ENCODE measurements at regions not wholly inside any gene's neighbourhood (a gene's known extent, or its start where the extent isn't known, plus 50 kb on each side); places are given as distances from the start of the nearest gene placed in this dataset.
"Not testable (repeated sequence)": the region's sequence is repeated elsewhere in the genome, so short reads cannot be mapped to it uniquely, and the experiment has no call there.

DNA sequence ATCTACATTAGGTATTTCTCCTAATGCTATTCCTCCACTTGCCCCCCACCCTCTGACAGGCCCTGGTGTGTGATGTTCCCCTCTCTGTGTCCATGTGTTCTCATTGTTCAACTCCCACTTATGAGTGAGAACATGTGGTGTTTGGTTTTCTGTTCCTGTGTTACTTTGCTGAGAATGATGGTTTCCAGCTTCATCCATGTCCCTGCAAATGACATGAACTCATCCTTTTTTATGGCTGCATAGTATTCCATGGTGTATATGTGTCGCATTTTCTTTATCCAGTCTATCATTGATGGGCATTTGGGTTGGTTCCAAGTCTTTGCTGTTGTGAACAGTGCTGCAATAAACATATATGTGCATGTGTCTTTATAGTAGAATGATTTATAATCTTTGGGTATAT lies 50.6 kb upstream of the GRHL3 start:
- DNase-seq = not testable (repeated sequence)

DNA sequence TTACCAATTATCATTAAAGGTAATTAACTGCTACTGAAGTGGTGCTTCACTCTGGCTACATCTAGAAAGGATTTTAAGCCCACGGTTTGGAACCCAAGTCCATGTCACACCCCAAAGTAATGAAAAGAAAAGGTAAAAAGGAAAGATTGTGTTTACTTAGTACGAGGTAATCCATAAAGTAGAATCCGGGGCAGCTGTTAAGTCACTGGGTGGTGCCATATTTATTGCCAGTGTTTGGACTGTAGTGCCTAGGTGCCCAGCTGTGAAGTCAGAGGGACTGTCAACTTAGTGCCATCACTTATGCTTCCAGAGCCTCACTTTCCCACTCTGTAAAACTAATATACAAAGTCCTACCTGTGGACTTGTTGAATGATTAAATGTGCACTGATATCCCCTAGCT lies 52.2 kb upstream of the GRHL3 start:
- DNase-seq = no peak

DNA sequence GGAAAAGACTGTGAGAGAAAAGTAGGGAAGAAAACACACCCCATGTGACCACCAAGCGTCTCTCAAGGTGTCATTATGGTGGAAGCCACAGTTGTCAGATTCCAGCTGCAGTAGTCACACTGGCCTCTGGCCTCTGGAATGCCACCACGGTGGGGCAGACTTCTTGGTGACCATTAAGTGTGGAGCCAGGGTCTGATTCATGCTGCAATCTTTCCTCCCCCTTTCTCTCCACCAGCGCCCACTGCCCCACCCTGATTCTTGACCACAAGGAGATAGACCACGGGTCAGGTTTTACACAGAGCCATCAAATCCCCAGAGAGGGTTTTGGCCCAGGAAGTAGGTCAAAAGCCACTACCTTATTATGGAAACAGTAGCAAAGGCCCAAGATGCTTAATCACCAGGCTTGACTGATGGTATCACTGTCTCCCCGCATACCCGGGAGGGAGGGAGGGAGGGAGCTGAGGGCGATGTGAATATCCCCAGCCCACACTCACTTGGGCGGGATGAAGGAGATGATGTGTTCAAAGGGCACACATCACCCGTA lies 52.7 kb upstream of the GRHL3 start:
- no peak for DNase-seq

GRCh38 chr1:24263746-24264145 lies 55.4 kb upstream of the GRHL3 start:
- DNase-seq = no peak

DNA sequence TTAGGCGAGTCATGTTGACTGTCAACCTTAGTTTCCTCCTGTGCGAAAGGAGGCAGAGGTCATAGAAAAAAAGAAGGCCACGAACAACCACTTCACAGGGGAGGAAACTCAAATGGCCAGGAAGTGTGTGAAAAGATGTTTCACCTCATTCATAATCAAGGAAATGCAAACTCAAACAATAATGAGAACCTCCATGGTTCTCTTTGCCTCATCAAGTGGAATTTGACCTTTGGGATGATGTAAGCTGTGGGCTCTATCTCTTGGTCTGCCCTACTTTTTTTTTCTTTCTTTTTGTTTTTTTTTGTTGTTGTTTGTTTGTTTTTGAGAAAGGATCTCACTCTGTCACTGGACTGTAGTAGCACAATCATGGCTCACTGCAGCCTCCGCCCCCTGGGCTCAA lies 55.9 kb upstream of the GRHL3 start:
- DNase-seq = no peak

DNA sequence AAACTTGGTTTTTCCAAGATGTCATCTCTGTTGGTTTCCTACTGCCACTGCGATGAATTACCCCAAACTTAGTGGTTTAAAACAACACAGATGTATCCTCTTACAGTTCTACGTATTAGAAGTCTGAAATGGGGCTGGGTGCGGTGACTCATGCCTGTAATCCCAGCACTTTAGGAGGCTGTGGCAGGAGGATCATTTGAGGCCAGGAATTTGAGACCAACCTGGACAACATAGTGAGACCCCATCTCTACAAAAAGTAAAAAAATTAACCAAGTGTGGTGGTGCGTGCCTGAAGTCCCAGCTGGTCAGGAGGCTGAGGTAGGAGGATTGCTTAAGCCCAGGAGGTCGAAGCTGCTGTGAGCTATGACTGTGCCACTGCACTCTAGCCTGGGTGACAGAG lies 57.2 kb upstream of the GRHL3 start:
- no peak for DNase-seq

DNA sequence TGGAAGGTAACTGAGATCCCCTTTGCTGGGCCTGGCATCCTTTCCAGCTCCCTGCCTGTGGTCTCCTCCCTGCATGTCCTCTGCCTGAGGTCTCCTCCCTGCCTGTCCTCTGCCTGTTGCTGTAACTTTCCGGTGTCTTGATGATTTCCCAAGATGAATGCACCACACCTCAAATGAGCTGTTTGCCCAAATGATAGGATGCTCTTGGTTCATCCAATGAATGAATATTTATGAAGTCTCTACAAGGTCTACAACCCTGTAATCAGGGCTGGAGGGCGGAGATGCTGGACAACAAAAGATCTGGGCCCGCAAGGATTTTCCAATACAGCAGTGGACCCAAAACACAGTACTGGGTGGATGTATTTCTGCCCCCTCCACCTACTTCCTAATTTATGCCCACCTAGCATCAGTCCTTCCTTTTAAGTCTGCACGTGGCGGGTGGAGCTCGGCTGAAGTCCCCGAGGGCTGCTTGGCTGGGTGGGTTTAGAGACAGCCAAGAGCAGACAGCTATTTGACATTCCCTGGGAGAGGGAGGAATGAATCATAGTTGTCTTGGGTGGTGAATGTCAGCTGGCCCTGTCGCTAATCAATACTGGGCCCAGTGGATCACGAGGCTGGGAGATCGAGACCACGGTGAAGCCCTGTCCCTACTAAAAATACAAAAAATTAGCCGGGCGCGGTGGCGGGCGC lies 60.3 kb upstream of the GRHL3 start:
- DNase-seq = no peak

DNA sequence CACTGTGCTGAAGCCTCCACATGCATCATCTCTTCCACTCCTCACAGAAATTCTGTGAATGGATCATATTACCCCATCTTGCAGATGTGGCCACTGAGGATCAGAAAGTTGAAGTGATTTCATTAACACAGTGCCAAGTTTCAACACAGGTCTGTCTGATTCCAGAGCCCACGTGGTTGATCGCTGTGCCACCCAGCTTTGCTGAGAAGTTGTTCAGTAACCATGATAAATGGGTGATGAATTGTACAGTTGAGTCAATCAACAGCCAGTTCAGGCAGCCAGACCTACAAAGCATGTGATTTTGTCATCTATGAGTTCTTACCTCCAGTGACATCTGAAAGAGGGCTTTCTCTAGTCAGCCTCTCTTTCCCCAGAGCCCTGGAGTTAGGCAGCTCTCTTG lies 61.8 kb upstream of the GRHL3 start:
- no peak for DNase-seq

DNA sequence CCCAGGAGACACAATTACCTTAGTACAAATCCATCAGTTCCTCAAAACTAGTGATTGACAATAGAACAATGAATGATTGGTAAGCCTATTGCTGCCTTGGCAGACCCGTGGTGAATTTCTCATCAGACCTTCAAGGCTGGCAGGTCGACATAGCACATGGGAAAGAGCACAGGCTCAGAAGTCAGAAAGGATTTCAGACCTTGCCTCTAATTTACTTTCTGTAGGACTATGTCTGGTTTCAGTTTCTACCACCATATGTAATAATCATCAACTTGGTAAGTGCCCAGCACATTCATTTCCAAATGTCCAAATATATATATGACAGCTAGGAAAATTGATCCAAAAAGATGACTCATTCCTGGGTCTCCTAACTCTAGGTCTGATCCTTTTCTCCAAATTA lies 62.5 kb upstream of the GRHL3 start:
- no peak for DNase-seq

- no peak for DNase-seq
Measured at GRCh38 chr1:24255226-24255625, 63.9 kb upstream of the GRHL3 start.

- no peak for DNase-seq
Measured at GRCh38 chr1:24254783-24255182, 64.4 kb upstream of the GRHL3 start.

DNA sequence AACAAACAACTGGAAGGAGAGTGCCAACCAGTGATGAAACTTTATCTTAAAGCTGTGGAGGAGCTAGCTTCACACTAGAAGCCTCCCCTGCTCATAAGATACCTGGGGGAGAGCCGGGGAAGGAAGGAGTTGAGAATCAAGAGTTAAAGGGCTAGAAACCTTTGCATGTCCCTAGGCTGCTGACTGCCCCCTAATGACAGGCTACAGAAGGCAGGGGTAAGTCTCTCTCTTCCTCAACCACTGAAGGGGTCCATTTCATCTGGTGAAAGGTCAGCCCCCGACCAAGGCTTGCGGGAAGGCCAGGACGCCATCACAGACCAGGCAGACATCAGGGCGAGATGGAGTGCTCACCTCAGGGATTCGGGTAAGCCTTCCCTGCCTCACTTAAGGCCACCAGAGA lies 65.6 kb upstream of the GRHL3 start:
- DNase-seq = no peak

- DNase-seq = no peak
Measured at GRCh38 chr1:24252185-24252780, 65.2 kb upstream of the IFNLR1 start.

DNA sequence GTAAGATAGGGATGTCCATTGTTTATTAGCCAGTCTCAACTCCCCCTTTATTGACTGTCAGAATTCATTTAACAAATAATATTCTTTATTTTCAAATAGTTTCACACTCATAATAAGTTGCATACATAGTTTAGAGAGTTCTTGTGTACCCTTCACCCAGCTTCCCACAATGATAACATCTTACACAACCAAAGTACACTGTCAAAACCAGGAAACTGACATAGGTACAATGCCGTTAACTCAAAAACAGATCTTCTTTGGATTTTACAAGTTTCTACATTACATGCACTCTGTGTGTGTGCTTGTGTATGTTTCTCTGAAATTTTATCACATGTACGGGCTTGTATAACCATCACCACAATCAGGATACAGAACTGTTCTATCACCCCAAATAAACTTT lies 64.4 kb upstream of the IFNLR1 start:
- no peak for DNase-seq

- DNase-seq = no peak
Measured at GRCh38 chr1:24250791-24251190, 63.7 kb upstream of the IFNLR1 start.

DNA sequence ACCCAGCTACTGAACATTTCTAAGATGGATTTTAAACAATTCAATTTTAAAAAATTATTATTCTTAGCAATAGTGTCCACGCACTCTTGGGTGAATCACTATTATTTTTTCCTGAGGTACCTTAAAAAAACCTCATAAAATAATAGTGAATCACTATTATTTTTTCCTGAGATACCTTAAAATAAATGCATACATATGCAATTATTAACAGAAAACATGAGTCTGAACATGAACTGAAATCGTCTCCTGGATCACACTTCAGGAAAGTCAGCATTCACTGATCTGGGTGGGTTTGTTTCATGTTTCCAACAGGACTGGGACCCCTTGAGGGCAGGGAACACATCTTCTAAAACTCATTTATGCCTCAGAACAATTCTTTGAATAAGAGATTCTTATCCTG lies 63.1 kb upstream of the IFNLR1 start:
- DNase-seq = no peak

DNA sequence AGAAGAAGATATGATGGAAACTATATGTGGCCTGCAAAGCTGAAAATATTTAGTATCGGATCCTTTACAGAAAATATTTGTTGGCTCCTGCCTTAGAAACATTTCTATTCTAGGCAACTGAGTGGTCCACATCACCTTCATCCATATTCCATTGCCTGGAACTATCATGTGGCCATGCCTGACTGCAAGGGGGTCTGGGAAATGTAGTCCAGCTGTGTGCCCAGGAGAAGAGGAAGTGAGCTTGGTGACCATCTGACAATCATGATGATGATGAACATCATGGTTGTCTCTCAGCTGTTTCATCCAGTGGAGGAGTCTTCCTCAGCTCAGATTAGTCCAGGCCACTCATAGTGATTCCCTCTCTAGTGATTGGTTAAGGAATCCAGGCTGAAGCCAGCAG lies 61.8 kb upstream of the IFNLR1 start:
- peak in 1 of 2 donors; percentile 5 for DNase-seq

- not testable (repeated sequence) for DNase-seq
Measured at GRCh38 chr1:24247337-24247736, 60.2 kb upstream of the IFNLR1 start.

- no peak for DNase-seq
Measured at GRCh38 chr1:24244519-24245268, 57.6 kb upstream of the IFNLR1 start.

- no peak for DNase-seq
Measured at GRCh38 chr1:24237750-24238395, 50.8 kb upstream of the IFNLR1 start.

DNA sequence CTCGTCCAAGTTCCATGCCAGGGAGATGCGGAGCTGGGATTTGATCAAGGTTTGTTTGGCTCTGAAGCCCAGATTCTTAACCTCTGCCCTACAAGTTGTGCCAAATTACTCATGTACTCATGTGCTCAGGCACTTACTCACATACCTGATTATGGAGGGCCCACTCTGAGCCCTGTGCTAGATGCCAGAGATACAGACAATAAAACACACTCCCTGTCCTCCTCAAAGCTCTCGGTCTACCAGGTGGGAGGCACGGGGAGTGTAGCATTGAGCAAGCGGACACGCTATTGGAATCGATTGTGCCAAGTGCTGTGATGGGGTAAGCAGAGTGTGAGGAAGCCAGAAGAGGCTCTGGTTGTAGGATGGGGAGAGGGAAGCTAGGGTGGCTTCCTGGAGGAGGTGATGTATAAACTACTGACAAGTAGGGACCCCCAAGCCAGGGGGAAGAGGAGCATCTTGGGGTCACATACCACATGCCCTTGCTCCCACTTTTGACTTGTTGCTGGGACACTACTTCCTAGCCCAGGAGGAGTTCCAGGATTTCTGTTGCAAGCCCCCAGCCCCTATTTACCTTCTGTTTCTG lies 49.8 kb upstream of the IFNLR1 start:
- DNase-seq = no peak

Data from CD4-positive, alpha-beta T cell treated with Interferon alpha-2 for 1 hour (primary cell).